Skeletal muscle cell (primary cell): ENCODE measurements at regions not wholly inside any gene's neighbourhood (a gene's known extent, or its start where the extent isn't known, plus 50 kb on each side); places are given as distances from the start of the nearest gene placed in this dataset.

ENCODE experiments used
- DNase-seq: peaks from one replicate; pipeline ENCODE4 v3.0.0-alpha.2; 2010; ENCODE audit warnings: low read depth
- H3K4me3 ChIP-seq: 2 replicates; pipeline ENCODE4 v1.5.1; 2011; ENCODE audit warnings: low read depth, mild to moderate bottlenecking, control low read depth, low read length, moderate library complexity

DNA sequence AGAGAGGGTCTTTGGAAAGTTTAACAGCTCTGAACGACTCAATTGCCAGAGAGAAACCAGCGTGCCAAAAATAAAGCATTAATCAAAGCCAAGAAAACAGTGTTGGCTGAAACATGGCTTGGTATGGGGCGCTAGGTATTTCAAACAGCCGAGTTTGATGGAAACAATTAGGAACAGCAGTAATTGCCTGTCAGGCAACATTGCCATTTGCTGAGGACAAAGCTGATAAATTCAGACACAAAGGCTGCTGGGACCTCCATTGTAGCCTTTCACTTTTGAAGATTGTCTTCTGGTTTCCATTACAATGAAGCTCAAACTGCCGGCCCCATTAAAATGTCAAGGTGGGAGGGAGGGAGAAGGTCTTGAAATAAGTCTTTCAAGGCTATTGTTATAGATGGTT, 125.4 kb upstream of the SPDL1 start:
- H3K4me3 ChIP-seq: no peak overlapping the region
- no peak for DNase-seq

DNA sequence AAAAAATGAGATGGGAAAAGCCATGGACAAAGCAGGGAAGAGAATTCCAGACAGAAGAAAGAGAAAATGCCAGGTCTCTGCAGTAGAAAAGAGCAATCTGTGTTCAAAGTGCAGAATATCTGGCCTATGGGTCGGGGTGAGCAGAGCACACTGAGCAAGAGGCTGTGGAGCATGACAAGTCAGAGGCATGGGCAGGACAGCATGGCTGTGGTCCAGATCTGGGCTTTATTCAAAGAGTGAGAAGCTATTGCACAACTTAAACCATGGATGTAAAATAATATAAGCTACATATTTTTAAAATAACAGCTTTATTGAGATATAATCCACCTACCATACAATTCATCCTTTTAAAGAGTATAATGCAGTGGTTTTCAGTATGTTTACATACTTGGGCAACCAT, 133.1 kb upstream of the SPDL1 start:
- no peak overlapping the region for H3K4me3 ChIP-seq
- DNase-seq: no peak

DNA sequence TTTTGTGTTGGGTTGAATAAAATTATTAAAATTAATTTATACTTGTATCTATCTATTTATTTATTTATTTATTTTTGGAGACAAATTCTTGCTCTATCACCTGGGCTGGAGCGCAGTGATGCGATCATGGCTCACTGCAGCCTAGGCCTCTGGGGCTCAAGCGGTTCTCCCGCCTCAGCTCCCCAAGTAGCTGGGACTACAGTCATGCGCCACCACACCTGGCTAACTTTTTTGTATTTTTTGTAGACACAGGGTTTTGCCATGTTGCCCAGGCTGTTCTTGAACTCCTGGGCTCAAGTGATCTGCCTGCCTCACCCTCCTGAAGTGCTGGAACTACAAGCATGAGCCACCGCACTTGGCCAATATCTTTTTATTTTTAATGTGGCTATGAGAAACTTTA, 134.7 kb upstream of the SPDL1 start:
- no peak overlapping the region for H3K4me3 ChIP-seq

DNA sequence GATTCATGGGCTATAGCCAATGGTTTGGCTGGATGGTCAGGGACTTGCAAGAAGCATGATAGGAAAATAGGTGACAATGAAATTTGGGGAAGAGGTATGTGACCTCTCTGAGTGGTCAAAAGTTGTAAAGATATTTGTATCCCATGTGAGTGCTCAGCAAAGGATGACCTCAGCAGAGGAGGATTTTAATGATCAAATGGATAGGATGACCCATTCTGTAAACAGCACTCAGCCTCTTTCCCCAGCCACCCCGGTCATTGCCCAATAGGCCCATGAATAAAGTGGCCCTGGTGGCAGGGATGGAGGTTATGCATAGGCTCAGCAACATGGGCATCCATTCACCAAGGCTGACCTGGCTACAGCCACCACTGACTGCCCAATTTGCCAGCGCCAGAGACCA, 138.4 kb upstream of the SPDL1 start:
- DNase-seq: no peak
- H3K4me3 ChIP-seq: no peak overlapping the region

More for the DNA sequence above, 134.7 kb upstream of the SPDL1 start:
- DNase-seq: no peak

DNA sequence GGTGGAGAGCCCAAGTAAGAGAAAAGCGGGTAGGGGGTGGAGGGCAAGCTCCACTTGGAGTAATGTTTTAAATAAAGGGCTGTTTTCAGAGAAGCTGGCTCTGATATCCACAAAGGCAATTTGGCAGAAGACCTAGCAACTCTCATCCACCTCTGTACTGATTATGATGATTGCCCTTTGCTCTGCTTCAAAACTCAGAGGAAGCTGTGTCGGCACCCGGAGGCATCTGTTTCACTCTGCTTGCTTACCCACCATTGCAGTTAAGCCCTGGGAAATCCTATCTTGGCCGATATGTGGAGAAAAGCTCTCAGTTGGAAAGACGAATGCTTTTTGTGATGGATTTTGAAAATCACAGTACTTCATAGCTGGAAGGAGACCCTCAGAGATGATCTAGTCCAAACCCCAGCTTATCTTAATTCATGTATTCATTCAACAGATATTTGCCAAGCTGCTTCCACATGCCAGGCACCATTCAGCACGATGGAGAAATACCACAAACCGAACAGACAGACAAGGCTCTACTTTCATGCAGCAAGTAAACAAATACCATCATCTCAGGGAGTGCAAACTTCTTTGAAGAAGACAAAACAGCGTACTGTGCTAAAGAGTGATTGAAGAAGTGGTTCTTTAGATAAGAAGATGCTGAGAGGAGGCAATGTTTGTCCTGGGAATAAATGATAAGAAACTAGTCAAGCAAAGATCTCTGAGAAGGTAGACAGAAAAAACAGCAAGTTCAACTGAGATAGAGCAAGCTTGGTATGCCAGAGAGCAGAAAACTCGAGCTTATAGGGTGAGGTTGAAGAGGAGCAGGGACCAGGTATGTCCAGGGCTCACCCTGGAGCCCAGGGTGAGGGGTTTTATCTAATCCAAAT, 140.4 kb upstream of the SPDL1 start:
- no peak for DNase-seq
- H3K4me3 ChIP-seq: no peak overlapping the region

DNA sequence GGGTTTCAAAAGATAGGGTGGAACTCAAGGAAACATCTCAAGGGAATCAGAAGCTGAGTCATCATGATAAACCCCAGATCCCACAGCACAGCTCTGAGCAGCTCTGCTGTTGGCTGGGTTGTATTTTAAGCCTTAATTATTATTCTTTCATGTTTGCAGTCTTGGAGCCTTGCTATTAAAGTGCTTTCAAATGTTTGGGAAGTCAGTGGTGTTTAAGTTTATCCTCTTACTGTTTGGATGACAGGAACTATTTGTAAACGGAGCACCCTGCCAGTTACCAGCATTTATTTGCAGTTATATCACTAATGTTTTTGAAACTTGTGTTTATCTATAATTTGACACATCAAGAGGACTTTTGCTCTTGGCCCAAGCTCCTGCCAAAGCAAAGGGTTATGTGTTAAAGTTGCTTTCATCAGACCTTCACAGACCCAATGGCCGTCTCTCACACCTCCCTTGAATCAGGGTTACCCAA, 141.1 kb upstream of the SPDL1 start:
- no peak overlapping the region for H3K4me3 ChIP-seq
- no peak for DNase-seq

DNA sequence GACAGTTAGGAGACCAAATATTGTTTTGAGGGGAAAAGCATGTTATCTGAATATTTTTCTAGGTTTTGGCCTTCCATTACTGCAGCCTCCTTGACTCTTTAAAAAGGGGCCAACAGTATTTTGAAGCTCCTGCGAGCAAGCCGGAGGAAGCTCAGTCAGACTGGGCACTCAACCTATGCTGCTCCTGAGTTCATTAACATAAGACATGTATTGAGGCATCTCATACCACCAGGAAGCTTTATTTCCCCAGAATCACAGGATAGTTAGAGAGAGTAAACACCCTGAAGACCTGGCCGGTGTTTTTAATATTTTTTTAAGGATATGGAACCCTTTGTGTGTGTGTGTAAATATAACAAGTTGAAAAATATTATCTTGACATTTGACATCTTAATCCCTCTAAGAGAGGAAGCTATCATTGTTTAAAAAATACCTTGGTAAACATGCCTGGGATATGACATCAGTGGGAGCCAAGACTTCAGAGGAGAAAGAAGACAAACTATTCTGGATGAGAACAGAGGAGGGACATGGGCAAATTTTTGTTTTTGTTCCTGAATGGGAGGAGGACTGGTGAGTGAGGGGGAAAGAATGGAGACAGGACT, 139.3 kb upstream of the SLIT3 start:
- no peak overlapping the region for H3K4me3 ChIP-seq
- DNase-seq: no peak

DNA sequence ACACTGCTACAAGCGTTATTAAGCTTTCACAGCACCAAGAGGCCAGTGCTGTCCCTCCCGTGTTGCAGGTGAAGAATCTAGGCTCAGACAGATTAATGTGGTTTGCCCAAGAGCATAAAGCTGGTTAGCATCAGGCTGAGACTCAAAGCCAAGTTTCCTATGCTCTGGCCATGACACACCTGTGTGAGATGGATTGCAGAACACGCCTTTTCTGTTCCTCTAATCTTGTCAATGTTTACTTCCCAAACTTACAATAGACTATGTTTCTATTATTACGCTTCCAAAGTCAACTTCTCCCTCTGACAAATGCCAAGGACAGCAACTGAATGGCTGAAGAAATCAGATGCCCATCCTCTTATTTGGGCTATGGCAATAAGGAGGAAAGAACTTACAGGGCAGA, 138.4 kb upstream of the SLIT3 start:
- DNase-seq: no peak
- H3K4me3 ChIP-seq: no peak overlapping the region

DNA sequence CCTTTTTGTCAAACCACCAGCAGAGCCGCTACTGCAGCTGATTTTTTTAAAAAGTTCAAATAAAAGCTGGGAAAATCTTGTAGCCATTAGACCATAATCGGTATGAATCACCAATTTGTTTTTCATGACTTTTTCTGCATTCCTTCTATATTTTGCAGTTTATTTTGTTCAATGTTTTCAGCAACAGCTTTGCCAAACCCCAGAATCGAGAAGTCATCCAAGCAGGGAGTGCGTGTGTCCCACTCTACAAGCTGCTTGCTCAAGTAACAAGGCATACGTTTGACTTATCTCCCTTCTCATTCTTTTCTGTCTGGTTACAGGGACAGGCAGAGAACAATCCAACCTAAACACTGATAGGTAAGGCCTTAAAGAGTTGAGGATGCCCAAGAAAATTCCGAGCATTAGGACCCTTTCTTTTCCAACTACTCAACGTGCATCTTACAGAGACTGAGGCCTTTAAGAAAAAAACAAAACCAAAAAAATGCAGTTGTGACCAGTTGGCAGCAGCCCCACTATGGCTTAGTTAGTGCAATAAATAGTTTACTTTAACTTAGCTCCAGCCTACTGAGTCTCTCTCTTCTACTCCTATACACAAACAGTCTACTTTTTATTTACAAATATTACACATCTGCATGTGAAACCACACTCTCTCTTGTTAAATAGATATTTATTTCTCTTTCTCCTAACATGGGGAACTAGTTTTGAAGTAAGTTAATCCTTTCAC, 134.7 kb upstream of the SLIT3 start:
- H3K4me3 ChIP-seq: no peak overlapping the region
- DNase-seq: no peak

DNA sequence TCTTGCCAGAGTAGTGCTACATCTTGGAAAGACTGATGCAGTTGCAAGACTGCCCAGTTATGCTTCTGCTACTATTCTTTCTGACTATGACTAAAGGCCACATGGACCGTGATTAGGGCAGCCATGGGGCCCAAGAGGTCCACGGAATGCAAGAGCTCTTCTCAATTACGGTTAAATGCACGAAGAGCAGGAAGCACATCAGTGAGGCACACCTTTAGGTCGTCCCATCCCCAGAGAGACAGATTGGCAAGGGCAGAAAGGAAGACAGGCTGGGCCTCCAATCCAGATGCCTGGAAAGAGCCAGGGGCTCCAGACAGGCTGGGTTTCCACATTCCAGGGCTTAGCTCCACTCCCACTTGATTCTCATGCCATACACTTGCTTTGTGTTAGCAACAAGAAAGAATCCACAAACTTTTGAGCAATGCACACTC, 132.3 kb upstream of the SLIT3 start:
- DNase-seq: no peak
- H3K4me3 ChIP-seq: no peak overlapping the region

DNA sequence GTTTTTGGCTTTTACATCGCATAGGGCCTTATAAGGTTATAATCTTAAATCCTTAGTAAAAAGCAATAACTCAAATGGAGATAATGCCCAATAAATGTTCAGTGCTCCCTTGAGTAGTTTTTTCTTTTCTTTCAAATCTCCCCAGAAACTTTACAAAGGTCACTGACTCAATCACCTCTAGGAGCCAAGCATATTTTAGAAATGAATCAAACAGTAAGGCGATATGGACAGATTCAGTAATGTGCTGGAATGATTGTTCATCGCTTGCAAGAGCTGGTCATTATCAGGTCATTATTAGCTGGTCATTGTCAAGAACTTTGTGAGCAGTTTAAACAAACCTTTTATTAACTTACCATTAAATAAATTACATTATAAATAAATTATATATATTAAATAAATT, 130.4 kb upstream of the SLIT3 start:
- no peak for DNase-seq
- no peak overlapping the region for H3K4me3 ChIP-seq

DNA sequence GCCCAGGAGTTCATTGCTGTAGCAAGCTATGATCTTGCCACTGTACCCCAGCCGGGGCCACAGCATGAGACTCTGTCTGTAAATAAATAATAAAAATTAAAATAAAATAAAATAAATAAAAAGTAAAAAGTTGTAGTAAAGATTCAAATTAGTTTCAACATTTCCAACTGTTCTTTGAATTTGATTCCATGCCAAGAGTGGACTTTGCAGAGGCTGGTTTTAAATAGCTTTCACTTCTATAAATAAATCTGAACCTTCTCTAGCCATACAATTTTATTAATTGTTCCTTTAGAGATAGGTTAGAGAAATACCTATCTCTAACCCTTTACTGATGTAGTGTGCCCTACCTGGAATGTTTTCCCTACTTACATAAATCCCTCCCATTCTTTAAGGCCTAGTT, 129.7 kb upstream of the SLIT3 start:
- no peak overlapping the region for H3K4me3 ChIP-seq

DNA sequence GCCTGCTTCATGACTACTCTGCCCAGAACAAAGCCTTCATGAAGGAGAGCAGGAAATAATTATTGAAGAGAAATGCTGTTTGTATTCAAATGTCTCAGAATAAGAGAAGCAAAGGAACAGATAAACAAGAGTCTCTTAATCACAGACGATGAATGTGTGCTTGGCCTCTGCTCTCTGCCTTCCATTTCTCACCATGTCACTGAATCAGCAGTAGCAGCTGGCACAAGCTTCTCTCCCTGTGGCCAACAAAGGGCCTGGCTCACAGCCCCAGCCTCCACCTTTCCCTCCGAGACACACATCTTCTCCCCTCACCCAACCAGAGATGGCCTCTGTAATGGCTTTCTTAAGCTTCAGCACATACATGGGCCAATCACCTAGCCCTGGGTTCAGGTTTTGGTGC, 128.1 kb upstream of the SLIT3 start:
- no peak for DNase-seq
- no peak overlapping the region for H3K4me3 ChIP-seq

More for the DNA sequence above, 129.7 kb upstream of the SLIT3 start:
- DNase-seq: no peak

DNA sequence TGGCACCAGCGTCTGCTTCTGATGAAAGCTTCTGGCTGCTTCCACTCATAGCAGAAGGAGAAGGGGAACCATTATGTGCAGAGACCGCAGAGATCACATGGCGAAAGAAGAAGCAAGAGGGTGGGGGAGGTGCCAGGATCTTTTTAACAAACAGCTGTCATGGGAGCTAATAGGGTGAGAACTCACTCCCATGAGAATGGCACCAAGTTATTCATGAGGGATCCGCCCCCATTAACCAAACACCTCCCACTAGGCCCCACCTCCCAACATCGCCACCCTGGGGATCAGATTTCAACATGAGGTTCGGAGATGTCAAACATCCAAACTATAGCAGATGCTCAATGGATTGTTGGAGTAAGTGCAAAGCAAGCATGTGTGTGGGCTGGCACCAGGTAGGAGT, 125.8 kb upstream of the SLIT3 start:
- H3K4me3 ChIP-seq: no peak overlapping the region

DNA sequence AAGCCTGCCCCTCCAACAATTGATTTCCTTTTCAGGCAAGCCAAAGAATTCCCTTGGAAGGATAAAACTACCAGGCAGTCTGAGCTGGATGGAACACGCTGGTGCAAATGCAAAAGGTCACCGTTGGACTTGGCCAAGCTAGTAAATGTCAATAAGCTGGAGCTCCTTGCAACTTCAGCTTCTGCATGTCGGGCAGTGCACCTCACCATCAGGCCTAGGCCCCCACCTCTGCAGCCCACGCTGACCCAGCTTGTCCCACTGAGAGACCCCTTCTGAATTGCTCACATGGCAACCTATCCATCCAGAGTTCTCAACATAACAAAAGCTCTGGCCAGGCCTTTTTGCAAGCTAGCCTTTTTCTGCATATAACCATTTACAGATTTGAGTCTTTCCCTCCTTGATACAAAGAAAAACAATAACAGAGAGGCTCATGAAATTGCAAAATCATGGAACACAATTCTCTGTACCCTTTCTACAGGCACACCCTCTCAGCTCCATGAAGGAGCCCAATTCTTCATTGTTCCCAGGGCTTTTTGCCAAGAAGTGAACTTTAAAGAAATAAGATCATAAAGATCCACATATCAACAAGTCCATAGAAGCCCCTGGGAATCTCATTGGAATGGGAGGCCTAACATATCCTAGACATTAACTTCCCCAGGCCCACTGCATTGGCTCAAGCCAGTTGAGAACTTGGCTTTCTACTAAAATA, 123.9 kb upstream of the SLIT3 start:
- H3K4me3 ChIP-seq: no peak overlapping the region
- DNase-seq: peak; percentile 59

More for the DNA sequence above, 125.8 kb upstream of the SLIT3 start:
- DNase-seq: no peak

DNA sequence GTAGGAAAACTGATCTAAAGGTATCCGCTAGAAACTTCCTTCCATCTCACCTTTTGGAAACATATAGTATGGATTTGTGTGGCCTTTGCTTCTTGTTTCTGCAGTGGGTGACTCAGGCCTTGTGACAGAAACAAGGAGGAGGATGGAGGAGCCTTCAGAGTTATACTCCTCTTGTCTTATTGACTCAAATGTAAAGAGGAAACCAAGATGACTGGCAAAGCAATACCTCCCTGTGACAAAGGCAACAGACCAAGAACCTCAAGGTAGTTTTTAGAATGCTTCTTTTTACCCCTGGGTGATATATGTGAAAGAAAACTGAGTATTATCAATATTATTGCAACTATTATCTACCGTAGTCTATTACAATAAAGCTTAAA, 123.3 kb upstream of the SLIT3 start:
- H3K4me3 ChIP-seq: no peak overlapping the region
- DNase-seq: no peak

DNA sequence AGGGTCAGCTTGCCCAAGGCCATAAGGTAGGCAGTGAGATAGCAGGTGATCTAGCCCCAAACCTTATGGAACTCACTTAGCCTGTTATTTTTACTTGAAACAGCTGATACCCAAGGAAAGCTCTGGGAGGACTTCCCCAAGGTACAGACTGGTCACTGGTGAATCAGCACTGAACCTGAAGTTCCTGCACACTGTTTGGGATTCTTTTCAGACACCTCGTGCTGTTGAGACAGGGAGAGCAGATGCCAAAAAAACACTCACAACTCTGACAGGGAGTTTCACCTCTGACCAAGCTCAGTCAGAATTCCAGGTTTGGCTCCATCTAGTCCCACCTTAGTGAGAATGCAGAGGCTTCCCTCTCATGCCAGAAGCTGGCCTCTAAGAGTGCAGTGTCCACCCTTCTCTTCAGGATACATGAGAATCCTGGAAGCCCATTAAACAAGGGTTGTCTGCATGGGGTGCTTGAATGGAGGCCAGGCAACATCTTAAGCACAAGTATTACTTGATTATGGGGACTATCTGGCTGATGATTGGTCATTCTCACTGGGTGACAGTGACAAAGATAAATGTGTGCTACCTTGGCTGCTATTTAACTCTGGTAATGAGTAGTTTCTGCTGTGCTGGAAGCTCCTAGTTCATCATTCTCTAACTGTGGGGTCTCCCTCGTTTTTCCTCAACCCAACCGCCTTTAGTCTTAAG, 122.8 kb upstream of the SLIT3 start:
- no peak for DNase-seq
- H3K4me3 ChIP-seq: no peak overlapping the region

DNA sequence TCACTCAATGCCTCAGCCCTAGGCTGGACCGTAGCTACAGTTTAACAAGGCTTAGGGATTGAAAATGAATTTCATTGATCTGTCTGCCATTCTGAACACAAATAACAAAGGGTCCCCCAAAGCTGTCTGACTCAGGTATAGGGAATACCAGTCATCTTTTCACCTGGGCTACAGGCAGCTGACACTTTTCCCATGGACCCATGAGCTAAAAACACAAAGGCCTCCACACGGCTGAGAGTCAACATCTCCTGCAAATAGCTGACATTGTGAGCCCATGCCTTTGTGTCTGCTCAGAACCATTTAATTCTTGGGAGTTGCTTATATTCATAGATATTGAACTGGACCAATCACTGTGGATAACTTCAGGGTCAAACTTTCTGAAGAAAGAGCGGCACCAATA, 121.1 kb upstream of the SLIT3 start:
- no peak for DNase-seq
- no peak overlapping the region for H3K4me3 ChIP-seq

DNA sequence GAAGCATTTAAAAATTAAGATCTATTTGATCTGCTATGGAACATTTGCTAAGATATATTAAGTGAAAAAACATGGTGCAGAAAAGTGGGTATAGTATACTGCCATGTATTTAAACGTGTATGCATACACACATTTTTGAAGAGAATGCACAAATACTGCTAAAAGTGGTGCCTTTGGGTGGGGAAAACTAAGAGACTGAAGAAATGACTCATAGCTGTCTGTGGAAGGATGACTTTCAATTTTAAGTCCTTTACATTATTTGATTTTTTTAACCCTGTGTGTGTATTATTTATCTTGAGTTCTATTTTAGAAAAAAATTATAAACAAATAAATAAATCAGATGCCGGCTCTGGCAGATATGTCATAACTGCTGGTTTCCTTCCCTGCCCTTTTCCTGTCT, 120.7 kb upstream of the SLIT3 start:
- H3K4me3 ChIP-seq: no peak overlapping the region
- DNase-seq: no peak
